HG03045 (cell line): ENCODE measurements at regions not wholly inside any gene's neighbourhood (a gene's known extent, or its start where the extent isn't known, plus 50 kb on each side); places are given as distances from the start of the nearest gene placed in this dataset.
"Not testable (repeated sequence)": the region's sequence is repeated elsewhere in the genome, so short reads cannot be mapped to it uniquely, and the experiment has no call there.

Experiments used
- ATAC-seq: cut with Tn5 transposase; IDR thresholded peaks from one replicate; pipeline ENCODE4 v1.9.1; 2021; ENCODE audit warnings: mild to moderate bottlenecking, moderate library complexity; ENCODE audit not compliant: unreplicated experiment

DNA sequence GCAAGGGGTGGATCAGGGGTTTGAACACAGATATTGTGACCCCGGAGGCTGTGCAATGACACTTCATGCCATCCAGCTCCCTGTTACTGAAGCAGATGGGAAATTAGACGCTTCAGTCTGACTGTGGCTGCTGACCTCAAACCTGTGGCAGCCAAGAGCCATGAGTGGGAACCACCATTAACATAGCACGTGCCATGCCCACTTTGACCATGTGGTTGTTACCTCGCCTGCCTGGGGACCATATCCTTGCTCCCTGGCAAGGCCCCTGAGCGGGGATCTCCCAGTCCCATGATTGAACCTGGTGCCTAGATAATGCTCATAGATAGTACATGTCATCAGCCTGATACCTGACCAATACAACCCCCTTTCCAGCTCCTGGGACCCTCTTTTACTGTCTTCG, 68.9 kb downstream of the CYP26B1 start:
- ATAC-seq: no peak

DNA sequence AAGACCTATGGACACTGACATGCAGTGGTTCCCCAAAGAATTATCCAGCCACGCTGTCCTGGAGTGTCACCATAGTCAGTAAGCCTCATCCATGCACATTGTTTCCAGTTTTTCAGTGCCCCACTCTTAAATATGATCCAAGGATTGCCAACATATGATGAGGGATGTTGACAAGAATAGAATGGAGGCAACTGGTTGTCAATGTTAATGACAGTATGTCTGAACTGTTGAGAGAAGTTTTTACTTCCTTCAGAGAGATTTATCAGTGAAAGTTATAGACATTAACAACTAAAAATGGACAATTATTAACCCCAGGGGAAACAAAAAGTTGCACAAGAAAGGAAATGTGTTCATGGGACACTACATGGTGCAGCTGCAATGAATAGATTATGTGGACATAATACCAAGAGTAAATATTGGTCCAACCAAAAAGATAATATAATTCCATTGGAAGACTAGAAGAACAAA, 69.9 kb downstream of the CYP26B1 start:
- ATAC-seq: no peak

DNA sequence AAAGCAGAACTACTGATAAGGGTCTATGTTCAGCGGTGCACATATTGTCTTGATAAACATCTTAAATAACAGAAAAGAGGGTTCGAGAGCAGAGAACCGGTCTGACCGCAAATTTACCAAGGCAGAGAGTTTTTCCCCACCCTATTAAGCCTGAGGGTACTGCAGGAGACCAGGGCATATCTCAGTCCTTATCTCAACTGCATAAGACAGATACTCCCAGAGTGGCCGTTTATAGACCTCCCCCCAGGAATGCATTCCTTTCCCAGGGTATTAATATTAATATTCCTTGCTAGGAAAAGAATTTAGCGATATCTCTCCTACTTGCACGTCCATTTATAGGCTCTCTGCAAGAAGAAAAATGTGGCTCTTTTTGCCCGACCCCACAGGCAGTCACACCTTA, 74.3 kb downstream of the CYP26B1 start:
- not testable (repeated sequence) for ATAC-seq

DNA sequence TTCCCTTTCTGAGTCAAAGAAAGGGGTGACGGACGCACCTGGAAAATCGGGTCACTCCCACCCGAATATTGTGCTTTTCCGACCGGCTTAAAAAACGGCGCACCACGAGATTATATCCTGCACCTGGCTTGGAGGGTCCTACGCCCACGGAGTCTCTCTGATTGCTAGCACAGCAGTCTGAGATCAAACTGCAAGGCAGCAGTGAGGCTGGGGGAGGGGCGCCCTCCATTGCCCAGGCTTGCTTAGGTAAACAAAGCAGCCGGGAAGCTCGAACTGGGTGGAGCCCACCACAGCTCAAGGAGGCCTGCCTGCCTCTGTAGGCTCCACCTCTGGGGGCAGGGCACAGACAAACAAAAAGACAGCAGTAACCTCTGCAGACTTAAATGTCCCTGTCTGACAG, 83.5 kb downstream of the CYP26B1 start:
- ATAC-seq: not testable (repeated sequence)

DNA sequence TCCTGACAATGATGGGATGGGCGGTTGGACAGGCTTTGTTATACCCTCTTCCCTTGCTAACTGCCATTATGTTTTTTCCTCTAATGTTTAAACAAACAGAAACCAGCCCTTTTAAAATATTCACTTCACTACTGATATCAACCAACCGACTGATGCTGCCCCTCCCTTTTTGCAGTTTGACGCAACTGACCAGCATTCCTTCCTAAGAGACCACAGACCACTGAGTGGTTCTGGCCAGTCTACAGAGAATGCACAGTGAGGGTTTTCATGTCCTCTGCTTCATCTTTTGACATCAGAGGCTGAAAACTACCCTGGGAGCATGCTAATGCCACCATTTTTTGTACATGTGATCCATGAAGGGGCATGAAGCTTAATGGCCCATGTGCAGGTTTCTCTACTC, 85.3 kb downstream of the CYP26B1 start:
- ATAC-seq: no peak

DNA sequence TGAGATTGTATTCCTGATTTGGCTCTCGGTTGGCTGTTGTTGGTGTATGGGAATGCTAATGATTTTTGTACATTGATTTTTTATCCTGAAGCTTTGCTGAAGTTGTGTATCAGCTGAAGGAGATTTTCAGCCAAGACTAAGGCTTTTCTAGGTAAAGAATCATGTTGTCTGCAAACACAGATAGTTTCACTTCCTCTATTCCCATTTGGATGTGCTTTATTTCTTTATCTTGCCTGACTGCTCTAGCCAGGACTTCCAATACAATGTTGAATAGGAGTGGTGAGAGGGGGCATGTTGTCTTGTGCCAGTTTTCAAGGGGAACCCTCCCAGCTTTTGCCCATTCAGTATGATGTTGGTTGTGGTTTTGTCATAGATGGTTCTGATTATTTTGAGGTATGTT, 90.4 kb downstream of the CYP26B1 start:
- ATAC-seq: no peak

DNA sequence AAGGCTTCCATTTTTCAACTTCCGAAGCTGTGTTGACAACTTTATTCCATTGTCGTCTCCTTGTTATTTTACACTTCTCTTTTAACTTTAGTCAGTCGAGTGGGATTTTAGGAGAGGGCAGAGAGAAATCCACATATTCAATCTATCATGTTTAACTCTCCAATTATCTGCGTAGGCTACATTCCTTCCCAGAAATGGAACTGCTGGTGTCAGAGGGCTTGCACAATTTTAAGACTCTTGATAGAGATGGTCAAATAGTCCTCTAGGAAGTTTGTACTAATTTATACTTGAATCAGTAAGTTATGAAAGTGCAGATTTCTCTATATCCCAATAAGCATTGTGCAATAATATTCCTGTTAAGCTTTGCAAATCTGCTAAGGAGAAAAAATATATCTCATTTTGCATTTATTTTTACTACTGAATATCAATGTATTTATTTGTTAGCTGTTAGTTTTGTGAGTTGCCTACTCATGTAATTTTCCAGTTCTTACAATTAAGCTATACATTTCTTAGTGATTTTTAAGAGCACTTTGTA, 95.6 kb downstream of the CYP26B1 start:
- ATAC-seq: no peak

DNA sequence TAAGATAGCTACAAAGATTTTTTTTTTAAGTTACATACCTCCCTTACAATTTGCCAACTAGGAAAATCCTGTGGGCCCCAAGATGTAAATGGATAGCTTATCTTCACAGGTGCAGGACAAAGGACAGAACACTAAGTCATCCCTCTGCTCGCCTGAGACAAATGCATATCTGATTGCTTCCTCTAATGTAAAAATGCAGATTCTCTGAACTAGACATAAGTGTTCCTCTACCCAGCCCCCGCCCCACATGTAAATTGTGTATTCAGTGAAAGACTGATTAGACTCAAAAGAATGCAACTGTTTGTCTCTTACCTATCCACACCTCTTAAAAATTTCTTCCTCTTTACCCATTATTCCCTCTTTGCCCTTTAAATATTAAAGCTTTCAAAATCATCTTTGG, 96.5 kb downstream of the CYP26B1 start:
- ATAC-seq: no peak

DNA sequence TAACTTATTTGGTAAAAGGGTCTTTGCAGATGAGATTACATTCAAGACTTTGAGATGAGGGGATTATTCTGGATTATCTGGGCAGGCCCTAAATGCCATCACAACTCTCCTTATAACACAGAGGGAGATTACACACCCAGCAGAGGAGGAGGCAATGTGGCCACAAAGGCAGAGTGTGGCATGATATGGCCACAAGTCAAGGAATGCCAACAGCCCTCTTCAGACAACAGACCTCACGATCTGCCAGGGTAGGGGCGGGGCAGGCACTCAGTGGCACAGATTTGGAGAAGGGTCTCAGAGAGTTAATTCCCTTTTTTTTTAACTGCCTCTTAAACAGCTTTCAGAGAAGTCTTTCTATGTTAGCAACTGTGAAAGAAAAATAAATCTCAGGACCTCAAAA, 96.9 kb downstream of the CYP26B1 start:
- no peak for ATAC-seq

DNA sequence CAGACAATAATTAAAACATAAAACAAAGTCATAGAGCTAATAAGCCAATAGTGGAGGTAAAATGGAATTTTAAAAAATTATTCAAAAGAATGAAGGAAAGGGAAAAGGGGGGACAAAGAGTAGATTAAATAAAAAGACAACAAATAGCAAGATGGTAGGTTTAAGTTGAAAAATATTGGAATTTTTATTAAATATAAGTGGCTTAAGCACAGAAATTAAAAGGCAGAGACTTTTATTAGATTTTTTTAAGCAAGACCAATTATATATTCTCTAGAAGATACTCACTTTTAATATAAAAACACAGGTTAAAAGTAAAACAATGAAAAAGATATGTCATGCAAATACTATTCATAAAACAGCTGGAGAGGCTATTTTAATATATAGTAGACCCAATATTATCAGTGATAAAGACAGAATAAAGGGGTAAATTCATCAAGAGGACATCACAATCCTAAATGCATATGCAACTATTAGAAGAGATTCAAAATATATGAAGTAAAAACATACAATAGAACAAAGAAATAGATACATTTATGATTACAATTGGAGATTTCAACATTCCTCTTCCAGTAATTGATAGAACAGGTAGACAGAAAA, 98.7 kb downstream of the CYP26B1 start:
- ATAC-seq: no peak

DNA sequence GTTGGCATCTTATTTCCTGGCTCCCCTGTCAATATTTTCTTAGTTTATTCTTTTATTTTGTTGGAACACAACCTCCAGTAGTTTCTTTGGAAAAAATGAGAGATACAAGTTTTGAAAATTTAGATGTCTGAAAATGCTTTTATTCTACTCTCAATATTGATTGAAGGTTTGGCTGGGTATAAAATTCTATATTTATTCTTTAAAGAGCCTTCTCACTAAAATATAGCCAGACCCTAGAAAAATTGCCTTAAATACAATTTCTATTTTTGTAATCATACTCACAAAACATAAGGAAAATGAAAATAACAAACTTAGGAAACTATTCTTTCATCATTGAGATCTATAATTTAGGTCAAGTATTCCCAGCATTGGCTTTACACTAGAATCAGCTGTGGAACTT, 103.7 kb downstream of the CYP26B1 start:
- ATAC-seq: no peak

DNA sequence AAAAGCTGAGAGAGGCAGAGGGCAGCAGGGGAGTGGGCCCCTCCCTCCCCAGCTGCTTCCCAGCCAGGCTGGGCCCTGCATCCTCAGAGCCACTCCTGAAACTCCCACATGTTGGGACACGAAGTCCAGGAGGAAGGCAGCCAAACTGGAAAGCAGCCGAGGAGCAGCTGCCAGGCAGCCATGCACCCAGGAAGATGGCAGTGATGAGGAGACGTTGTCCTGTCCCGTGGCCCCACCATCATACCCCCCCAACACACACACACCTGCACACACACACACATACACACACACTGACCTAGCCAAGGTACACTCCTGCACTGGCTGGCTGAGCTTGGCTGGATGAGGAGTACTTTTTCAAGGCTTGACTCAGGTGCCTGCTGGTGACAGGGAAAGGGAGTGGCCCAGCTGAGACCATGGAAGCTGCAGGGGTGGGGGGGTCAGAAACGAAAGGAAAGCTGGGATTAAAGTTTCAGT, 106.0 kb downstream of the CYP26B1 start:
- no peak for ATAC-seq

DNA sequence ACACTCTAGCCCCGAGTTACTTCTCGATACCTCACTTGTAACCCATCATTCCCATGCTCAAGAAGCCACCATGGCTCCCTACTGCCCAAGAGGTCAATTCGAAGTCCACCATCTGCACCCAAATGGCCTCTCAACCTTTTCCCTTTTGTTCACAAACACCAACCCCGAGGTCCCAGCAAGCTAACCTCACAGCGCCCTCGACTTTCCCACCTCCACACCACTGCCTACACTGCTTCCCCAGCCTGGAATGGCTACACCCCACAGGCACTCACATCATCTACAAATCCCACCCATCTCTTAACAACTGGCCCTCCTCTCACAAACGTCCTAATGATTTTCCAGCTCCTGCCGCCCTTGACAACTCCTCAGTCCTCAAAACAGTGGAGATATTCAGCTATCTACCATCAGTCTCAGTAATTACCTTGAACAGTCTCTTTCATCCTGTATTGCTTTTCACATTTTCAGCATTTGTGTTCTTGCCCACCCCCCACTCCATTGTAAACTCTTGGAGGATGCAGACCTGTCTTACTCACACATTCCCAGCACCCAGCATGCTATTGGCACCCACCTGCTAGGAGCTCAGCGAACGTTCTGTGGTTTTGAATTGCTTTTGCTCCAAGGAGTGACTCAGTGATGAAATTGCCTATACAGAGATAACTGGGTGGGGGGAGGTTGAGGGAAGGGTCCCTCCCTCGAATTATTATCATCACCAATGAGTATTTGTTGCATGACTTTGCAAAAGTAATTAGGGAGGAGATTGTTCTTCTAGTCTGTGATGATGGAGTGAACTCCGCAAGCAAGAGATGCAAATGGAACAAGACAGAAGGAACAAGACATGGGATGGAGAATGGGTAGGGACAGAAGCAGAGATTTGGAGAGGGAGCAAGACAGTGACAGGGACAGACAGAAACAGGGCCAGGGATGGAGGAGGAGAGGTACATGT, 106.8 kb downstream of the CYP26B1 start:
- ATAC-seq: no peak

DNA sequence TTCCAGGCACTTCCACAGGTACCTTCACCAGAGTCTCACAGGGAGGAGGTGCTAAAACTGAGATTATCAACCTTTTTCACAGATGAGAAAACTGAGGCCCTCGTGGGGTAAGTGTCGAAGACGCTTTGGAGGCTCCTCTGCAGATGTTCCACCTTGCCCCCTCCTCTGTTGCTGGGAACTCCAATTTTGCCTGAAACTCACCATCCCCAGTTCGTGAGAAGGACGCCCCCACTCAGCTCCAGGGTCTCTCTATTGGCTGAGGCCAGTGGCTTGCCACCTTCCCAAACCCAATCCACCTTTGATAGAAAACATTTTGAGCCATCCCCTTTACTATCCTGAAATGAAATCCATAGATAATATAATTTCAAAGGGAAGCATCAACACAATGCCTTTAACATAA, 109.1 kb downstream of the CYP26B1 start:
- ATAC-seq: no peak

DNA sequence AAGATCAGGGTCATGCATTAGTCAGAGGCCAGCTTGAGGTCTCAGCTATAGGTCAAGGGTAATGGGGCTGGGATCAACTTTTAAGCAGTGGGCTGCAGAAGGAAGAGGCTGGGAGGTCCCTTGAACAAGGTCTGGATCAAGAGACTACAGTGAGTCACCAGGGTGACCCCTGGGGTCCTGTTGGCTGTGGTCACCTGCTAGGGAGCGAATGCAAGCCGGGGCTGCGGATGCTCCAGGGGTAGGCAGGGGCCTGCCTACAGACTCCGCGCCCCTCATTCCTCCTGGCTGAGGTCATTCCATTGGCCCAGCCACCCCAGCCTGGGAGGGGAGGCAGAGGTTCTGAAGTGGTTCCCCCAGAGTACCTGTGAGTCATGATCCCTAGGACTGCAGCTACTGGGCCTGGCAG, 110.4 kb downstream of the CYP26B1 start:
- no peak for ATAC-seq

DNA sequence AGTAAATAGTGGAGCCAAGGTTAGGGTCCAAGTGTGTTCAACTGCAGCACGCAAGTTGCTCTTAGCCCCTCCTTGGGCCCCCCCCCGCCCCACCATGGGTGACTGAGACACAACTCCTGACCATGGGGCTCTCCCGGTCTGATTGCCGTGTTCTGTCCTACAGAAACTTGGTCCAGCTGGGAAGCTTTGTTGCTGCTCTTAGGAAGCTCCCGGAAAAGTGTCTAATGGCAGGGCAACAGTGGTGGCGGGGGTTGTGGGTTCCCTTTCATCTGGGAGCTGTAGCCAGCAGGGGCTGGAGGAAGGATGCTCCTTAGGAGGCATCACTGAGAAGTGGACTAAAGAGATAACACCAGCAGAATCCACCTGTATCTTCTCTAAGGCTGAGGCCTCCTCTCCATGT, 111.1 kb downstream of the CYP26B1 start:
- ATAC-seq: no peak

DNA sequence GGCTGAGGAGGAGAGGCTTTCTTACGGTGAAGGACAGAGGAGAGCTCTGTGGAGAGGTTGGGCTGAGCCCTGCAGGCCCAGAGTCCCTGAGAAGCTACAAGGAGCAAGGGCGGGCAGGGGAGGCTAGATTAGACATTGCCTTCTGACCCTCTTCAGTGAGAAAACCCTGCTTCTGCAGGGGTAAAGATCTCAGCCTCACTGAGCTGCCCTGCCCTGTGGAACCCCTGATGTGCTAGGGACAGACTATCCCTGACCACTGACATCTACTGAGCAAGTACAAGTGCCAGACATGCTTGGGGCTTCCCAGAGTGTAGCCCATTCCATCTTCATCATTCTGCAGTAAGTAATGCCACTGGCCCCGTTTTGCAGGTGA, 111.5 kb downstream of the CYP26B1 start:
- ATAC-seq: no peak

DNA sequence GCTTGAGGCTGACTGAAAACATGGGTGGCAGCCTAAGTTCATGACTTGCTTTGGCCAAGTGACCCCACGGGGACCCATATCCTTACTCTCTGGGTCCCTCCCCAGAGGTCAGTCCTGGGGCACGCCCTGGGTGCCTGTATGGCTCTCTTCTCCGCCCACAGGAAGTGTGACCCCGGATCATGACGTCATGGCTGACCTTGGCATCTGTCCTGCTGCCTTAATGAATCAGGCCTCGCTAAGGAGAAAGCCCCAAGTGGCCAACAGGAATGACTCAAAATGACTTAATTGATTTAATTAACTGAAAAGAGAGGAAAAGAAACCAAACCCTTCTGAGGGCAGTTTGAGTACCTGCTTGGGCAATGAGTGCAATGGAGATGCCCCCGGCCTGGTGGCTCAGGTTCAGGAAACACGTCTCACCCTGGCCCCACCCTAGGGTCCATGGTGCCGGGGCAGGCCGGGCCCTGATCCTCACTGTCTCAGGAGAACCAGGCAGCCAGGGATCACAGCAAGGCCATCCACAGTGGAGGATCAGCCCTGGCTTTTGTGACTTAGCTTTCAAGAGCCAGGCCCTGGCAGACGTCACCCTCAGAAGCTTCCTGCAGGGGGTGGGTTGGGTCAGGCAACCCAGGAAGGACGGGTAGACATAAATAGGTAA, 112.0 kb downstream of the CYP26B1 start:
- no peak for ATAC-seq

DNA sequence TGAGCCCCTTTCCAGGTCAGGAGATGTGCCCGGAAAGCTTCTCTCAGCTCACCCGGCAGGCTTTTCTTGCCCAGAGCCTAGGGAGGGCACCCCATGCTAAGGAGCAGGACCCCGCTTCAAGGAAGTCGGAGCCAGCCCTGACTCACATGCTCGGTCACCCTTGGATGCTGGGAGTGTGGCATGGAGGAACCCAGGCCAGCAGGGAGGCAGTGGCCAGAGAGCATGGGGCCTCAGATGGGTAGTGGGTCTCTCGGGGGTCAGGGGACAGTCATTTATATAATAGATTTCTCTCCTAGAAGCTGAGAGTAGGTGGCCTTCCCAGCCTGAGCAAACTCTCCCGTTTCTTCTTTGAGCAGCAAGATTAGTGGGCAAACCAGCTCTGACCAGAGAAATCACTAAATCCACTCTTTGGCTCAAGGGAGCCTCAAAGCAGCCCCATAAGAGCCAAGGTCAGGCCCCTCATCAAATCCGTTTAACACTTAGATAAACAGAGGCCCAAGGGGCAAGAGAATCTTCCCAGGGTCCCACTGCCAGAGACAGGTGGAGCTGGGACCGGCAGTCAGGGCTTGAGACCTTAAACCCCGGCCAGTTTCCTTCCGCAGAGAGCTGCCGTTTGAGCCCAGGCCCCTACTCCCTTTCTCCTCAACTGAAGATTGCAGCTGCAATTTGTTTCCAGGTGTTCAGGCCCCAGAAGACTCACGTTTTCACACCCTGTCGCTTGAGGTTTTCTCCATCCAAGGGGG, 113.1 kb downstream of the CYP26B1 start:
- no peak for ATAC-seq

DNA sequence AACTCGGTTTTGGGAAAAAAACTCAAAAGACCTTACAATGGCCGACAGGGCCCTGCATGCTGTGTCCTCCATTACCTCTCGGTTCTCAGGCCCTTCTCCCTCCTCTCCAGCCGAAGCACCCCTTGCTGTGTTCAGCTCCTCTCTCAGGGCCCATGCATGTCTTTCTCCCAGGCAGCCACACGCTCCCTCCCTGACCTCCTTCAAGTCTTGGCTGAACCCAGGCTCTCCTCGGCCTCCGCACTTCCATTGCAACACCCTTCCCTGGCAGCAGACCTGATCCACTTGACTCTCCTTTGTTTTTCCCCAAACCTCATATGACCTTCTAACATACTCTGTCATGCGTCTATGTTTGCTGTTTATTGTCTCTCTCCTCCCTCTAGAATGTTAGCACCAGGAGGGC, 114.0 kb downstream of the CYP26B1 start:
- ATAC-seq: no peak
